Limb (tissue), 2 donors: ENCODE measurements at regions not wholly inside any gene's neighbourhood (a gene's known extent, or its start where the extent isn't known, plus 50 kb on each side); places are given as distances from the start of the nearest gene placed in this dataset.
"Not testable (repeated sequence)": the region's sequence is repeated elsewhere in the genome, so short reads cannot be mapped to it uniquely, and the experiment has no call there.

Source experiments
- DNase-seq, 2 donors: peaks; one replicate each; pipeline ENCODE4 v3.0.0-alpha.2; 2016; ENCODE audit errors: extremely low spot score in 2 of 2

DNA sequence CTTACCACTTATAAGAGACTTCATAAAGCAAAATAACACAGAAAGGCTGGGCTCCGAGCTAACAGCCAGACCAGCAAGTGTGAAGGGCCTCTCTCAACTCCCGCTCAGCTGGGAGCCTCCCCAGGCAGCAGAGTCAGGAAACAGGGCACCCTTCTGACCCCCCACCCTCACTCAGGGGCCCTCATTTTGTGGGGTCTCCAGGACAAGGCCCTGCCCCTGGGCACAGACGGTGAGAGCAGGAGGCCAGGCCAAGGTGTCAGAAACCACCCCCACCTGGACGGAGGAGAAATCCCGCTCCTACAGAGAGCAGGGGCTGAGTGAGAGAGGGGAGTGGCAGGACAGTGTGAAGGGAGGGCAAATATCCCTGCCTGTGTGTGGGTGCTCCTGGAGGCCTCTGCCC lies 135.8 kb upstream of the FOXD4L5 start:
- DNase-seq, result no peak

DNA sequence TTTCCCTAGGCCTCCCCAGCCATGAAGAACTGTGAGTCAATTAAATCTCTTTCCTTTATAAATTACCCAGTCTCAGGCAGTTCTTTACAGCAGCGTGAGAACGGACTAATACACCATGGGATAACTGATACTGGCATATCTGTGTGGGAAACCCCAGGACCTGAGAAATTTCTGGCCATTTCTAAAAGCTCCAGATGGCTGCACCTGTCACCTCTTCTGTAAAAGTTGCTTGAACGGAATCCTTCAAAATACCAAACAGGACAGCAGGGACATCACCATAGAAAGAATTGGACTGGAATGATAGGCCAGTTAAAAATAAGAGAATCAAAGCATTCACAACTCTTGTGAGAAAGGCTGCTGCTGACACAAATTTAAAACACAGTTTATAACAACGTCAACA lies 134.0 kb upstream of the FOXD4L5 start:
- DNase-seq, result not testable (repeated sequence)

DNA sequence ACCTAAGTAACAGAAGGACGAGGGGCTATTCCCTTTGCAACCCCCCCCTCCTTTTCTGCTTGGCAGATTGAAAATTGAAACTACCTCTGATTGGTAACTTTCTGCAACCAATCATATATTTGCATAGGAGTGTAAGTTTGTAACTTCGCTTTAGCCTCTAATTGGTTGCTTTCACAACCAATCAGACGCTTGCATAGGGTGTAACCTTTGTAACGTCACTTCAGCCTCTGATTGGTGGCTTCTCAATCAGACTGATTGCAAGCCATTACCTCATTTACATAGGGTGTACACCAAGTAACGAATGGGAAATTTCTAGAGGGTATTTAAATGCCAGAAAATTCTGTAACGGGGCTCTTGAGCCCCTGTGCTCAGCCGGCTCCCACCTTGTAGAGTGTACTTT lies 131.9 kb upstream of the FOXD4L5 start:
- DNase-seq, result not testable (repeated sequence)

DNA sequence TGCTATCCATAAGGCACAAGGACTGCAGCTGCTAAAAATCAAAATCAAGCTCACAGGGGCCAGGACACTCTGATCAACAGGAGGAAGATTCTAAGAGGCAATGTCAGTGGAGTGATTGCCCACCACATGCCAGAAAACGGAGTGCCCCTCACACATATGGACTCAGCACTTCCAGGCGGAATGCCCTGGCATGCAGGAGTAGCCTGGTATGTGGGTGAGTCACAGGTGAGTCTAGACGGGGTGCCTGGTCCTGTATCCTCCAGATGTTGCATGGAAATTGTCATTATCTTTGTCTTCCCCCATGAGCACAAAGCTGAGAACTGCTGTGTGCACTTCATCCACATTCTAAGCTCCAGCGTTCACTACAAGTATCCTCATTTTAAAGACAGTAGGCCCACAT lies 129.2 kb upstream of the FOXD4L5 start:
- not testable (repeated sequence) for DNase-seq

DNA sequence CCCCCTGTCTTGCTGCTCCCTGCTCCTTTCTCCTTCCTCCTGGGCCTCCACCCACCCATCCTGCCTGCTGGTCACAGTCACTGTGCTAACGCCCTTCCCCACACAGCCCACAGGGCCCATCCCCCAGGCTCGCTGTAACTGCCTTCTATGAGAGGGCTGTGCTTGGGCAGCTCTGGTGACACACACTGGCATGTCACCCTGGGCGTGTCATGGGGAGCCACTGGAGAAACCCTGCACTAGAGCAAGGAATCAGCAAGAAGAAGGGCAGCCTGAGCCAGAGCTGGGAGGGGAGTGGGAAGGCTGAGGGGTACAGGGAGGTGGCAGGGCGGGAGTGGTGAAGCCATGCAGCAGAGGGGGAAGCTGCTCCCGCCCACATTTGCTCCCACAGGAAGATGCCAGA lies 128.4 kb upstream of the FOXD4L5 start:
- not testable (repeated sequence) for DNase-seq

DNA sequence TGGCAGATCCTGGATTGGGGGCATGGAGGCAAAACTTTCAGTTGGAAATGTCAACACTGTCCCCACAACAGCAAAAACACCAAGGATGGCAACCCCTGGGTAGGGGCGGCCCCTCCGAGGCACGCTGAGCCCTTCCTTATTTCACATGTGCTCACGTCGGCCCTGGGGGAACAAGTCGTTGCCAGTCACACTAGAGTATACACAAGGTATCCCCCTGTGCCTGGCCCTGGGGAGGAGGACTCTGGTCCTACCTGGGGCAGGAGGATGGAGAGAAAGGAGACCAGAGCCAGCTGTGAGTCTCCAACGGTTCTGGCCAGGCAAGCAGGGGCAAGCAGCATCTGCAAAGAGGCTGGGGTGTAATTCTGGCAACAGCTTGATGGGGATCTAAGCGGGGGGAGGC lies 126.9 kb upstream of the FOXD4L5 start:
- DNase-seq, result no peak

DNA sequence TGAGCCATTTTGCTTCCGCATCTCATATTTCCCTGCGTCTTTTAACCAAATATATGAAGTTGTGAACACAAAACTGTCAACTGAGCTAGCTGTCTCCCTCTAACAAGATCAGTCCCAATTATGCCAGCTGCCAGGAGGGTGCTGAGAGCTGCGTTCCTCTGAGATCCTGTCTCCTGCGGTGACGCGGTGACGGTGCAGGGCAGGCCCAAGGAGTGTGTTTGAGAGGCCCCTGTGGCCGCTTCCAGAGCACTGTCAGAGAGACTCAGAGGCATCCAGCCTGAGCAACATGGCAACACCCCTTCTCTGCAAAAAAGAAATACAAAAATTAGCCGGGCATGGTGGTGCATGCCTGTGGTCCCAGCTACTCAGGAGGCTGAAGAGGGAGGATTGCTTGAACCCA lies 126.3 kb upstream of the FOXD4L5 start:
- no peak for DNase-seq

DNA sequence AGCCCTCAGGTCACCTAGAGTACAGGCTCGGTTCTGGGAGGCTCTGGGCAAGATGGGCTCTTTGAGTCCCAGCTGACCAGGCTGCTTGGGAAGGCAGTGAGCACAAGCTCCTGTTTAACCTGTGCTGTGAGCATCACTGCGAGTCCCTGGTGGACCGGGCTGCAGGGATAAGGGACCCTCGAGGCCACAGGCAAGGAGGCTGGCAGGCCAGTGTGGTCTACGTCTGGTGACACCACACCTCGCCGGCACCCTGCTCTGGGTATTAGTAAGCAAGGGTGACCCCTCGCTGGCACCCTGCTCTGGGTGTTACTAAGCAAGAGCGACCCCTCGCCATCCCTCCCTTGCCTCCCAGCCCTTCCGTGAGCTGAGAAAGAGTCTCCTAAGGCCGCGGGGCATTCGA lies 125.9 kb upstream of the FOXD4L5 start:
- no peak for DNase-seq

DNA sequence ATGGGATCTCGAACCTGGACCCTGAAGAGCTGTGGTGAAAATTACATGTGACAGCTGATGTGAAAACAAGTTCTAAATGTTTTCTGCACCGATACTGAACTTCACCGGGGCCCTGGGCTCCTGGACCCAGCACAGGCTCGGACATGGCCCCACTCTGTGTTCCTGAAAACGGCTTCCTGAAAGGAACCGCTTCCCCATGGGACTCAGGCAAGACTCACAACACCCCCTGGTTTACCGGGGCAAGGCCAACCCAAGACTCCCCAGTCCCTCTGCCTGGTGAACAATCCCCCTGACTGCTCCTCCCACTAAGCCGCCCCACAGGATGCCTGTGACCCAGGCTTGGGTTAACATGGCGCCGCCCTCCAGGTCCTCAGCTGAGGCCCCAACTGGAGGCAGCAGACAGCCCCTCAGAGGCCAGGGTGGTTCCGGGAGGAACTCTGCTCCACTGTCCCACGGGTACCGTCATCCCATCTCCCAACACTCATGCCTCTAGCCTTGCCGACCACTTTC lies 124.5 kb upstream of the FOXD4L5 start:
- no peak for DNase-seq

DNA sequence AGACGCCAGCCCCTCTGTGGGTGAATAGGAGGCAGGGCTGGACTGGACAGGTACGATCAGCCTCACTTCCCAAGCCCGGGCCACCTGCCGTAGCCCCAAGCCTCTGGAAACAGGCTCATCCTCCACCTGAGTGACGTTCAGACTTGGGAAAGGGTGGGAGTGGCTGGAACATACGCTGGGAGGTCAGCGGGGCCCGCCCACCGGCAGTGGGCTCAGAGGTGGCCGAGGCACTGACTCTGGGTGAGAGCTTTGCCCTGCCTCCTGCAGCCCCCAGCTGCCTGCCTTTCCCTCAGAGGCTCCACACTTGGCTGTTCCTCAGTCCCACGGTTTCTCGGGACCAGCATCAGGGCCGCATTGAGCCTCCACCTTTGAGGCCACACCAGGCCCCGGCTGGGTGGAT lies 123.8 kb upstream of the FOXD4L5 start:
- DNase-seq, result not testable (repeated sequence)

DNA sequence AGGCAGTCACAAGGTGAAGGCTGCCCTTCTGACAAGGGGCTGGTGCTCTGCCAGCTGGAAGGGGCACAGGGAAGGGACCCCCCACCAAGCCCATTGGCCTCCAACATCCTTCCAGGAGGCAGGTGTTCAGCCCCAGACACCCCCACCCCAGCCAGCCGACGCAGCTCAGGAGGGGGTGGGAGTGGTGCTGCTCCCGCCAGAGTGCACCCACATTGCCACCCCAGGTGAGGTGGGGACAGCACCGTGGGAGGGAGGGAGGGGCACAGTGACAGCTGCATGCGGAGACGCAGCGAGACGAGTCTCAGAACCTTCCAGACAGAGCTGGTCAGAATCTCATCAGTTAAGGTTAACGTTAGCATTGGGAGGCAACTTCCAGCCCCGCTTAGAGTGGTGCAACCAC lies 121.6 kb upstream of the FOXD4L5 start:
- DNase-seq, result not testable (repeated sequence)

DNA sequence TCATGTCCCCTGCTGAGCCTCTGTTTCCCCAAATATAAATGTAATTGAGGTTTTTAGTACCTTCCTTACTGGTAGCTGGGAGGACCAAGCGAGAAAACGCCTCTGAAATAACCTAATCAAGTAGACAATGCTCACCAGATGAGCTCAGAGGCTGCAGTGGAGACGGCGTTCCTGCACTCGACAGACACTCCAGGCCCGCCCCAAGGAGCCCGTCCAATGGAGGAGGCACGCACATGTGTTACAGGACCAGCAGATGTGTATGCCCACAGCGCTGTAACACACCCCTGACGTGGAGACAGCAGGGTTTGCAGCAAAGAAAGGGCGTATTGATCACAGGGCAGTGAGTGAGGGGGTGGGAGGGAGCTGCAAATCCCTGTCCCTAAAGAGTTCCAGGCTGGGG lies 120.8 kb upstream of the FOXD4L5 start:
- DNase-seq, result not testable (repeated sequence)

DNA sequence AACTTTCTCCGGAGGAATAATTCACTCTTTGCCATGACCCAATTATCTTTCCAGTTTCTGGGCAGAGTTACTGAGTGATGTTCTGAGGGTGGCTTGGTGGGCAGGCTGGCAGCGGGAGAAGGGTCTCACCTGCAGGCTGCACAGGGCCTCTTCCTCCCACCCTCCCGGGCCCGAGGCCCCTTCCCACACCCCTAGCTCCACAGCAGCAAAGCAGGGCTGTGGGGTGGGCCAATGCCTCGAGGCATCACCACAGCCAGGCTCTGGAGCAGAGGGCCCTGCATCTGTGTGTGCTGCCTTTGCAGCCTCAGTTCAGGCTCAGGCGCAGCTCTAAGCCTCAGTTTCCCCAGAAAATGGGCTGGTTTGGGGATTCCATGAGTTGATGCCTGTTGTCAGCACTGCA lies 120.2 kb upstream of the FOXD4L5 start:
- no peak for DNase-seq

DNA sequence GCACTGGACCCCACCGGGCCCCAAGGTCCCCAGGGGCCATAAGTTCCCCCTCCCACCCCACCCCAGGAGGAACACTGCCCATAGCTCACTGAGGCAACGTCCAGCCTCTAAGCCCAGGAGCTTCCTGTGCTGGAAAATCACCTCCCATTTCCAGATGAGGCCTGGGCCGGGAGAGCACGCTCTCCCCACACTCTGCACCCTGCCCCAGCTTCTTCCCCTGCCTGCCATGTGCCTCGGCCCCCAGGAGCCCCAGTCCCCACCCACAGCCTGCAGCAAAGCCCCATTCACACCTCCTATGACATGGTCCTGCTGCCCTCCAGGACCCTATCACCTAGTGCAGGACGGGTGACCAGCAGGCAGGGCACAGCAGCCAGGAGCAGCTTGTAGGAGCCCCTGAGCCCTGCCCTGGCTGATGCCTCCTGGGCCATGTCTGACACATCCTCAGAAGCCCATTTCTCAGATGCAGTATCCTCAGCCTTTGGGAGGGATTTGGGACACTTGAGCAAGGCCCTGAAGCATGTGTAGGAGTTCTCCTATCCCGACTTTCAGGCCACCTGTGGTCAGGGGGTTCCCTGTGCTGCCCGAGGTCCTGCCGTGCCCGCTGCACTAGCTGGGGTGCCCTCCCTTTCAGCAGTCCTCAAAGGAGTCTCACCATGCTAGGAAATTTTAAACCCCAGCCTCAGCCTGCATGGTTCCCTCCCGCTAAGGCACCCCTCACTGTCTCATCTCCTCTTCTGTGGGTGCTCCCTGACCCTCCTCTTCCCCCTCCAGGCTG lies 119.4 kb upstream of the FOXD4L5 start:
- no peak for DNase-seq

DNA sequence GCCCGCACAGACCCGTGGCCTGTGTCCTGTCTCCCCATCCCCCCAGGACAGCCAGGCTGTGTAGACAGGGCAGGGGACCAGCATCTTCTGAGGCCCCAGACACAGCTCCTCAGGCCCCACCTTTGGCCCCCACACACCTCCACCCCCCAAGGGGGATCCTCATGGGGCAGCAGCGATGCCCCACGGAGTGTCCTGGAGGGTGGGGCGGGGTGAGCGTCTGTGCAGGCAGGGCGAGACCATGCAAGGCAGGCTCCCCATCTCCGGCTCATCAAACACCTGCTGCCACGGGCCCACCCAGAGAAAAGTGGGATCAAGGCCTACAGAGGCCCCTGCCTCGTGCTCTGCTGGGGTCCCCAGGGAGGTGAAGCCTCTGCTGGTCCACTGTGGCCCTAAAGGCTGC lies 118.7 kb upstream of the FOXD4L5 start:
- no peak for DNase-seq

DNA sequence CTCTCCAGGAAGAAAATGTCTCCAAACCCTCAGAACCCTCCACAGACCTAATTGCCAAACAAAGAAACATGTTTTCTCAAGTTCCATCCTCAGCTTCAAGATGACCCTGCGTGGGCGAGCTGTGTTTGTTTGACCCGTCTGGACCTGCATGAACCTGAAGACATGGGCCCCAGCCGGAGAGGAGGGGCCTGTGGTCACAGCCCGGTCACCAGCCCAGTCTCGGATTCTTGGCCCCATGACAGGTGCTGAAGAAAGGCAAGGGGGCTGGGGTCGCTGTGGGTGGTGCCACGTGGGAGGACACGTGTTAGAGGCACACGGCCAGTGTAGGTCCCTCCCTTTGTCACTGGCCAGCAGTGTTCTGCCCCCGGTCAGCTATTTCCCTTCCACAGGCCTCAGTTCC lies 118.1 kb upstream of the FOXD4L5 start:
- DNase-seq, result not testable (repeated sequence)

DNA sequence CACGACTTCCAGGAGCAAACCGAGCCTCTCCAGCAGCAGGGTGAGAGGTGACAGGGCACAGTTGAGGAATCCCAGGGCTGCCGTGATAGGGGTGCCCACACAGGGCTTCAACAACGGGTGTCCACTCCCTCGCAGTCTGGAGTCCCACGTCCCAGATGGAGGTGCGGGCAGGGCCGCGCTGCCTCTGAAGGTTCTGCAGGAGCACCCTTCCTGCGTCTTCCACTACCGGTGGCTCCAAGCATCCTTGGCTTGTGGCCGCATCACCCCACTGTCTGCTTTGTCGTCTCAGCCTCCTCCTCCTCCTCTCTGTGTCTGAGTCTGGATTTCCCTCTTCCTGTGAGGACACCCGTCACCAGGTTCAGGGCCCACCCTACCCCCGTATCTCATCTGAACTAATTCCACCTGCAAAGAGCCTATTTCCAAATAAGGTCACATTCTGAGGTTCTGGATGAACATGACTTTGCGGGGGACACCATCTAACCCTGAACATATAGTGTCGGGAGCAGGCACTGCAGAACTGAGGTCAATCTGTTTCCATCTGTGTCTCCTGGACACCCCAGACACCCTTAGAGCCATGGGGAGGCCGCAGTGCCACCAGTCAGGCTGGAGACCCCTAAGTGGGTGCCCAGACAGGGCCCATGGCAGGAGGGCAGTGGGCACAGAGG lies 117.3 kb upstream of the FOXD4L5 start:
- DNase-seq, result not testable (repeated sequence)

DNA sequence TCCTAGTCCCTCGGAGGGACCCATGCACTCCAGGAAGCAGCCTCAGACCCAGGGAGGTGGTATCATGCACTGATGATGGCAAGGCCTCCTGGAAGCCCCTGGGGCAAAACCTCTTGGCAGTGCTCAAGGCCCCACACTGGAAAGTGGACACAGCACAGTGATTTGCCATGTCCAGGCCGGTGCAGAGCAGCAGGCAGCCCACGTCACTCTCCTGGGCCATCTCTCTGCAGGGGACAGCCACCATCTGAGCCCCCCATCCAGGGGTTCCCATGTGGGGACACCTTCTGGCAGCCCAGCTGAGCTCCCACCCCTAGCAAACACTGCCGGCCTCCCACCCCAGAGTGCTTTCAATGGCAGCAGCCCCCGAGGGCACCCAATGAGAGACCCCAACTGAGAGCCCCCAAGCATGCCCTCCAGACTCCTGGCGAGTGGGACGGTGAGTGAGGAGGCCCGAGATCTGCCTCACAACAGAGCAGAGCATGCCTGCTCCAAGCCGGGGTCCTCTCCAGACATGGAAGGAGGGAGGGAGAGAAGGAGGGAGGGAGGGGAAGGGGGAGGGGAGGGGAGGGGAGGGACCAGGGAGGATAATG lies 116.5 kb upstream of the FOXD4L5 start:
- DNase-seq, result not testable (repeated sequence)

DNA sequence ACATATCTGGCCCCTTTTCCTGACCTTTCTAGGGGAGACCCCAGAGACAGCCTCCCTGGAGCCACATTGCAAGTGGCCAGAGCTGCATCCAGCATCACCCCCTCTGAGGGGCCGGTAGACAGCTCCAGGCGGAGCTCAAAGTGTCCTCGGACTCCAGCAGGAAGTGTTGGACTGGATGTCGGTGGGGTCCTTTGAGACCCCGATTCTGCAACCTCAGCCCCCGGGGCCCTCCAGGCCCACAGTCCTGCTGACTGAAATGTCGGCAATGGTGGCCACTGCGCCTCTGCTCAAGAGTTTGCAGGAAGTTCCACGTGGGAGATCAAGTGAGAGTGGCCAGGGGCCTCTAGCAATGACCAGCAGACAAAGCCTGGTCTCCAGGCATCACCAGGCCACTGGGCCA lies 115.9 kb upstream of the FOXD4L5 start:
- DNase-seq, result no peak

DNA sequence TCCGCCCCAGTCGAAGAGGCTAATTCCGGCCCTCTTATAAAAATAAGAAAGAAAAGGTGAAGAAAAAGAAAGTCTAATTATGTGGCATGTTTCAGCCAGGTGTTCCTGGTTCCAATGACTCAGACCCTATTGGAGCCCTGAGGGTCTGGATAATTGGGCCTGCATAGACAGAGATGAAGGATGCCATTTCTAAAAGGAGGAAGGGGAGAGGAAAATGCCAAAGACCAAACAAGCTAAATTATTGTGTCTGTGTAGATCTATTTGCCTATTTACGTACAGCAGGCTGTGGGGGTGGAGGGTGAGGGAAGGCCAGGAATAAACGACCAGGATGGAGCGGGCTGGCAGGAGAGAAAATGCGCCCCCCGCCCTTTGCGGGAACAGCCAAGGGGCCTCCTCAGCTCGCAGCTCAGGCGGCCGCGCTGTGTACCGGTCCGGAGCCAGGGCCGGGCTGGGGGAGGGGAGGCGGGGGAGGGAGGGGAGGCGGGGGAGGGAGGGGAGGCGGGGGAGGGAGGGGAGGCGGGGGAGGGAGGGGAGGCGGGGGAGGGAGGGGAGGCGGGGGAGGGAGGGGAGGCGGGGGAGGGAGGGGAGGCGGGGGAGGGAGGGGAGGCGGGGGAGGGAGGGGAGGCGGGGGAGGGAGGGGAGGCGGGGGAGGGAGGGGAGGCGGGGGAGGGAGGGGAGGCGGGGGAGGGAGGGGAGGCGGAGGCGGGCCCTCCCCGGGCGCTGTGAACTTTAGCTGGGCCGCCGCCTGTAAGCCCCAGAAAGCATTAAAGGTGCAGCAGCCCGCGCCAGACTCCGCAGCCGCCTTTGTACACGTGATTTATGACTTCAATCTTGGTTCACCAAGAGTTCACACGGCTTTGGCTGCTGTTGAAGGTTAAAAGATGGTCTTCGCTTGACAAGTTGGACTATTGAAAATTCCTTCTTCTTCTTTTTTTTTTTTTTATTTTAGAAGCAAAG lies 113.0 kb upstream of the FOXD4L5 start:
- DNase-seq, result not testable (repeated sequence)

DNA sequence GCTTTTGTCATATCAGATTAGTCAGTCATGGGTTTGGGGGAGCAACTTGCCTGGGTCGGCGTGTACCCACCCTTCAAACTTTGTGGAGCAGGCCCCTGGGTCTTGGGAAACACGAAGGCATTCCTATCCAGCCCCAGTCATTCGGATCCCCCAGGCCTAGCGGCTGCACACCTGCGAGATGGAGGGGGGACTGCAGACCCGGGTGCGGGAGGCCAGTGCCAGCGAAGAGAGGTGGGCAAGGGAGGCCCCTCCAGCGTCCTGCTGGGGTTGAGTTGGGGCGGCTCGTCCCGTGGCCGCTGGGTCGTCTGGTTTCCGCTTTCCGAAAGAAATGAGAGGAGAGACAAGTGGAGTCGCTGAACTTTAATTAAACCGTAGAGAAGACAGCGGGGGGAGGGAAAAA lies 112.2 kb upstream of the FOXD4L5 start:
- not testable (repeated sequence) for DNase-seq
